Panc1 (cell line): ENCODE measurements at regions not wholly inside any gene's neighbourhood (a gene's known extent, or its start where the extent isn't known, plus 50 kb on each side); places are given as distances from the start of the nearest gene placed in this dataset.

Experiments
- SIN3A ChIP-seq: IDR thresholded peaks from 2 replicates; pipeline ENCODE4 v1.6.1; 2012; ENCODE audit warnings: low read depth, mild to moderate bottlenecking, low read length, moderate library complexity, borderline replicate concordance; ENCODE audit not compliant: insufficient read depth
- TF ChIP-seq, protein P1 (sequence below): fragments of 450-650 bp; IDR thresholded peaks from 2 replicates; pipeline ENCODE4 v1.5.1; 2017; ENCODE audit warnings: mild to moderate bottlenecking
- TF ChIP-seq, protein P2 (sequence below), 2 experiments: IDR thresholded peaks; 2 replicates each; pipeline ENCODE4 v1.6.1; 2011 to 2012; ENCODE audit warnings: low read depth in 2 of 2, control low read depth in 1 of 2, low read length in 1 of 2, mild to moderate bottlenecking in 1 of 2, moderate library complexity in 1 of 2; ENCODE audit not compliant: insufficient read depth in 1 of 2

DNA sequence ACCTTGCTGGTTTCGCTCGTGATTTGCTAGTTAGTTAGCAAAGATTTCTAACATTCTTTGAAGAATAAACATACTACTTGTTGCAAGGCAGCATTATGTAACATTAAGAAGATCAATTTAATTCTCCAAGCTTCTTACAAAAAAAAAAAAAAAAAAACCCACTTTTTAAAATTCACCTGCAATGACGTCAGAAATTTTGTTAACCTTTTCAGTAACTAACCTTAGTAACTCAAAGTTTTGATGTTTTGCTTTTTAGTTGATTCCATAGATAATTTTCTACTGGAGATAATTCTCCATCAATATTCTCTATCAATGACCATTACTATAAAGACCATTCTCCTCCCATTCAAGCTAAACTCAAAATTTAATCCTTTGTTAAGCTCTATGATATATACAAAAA is 491.8 kb upstream of the TBL1XR1 start:
- TF ChIP-seq, protein P1, sequence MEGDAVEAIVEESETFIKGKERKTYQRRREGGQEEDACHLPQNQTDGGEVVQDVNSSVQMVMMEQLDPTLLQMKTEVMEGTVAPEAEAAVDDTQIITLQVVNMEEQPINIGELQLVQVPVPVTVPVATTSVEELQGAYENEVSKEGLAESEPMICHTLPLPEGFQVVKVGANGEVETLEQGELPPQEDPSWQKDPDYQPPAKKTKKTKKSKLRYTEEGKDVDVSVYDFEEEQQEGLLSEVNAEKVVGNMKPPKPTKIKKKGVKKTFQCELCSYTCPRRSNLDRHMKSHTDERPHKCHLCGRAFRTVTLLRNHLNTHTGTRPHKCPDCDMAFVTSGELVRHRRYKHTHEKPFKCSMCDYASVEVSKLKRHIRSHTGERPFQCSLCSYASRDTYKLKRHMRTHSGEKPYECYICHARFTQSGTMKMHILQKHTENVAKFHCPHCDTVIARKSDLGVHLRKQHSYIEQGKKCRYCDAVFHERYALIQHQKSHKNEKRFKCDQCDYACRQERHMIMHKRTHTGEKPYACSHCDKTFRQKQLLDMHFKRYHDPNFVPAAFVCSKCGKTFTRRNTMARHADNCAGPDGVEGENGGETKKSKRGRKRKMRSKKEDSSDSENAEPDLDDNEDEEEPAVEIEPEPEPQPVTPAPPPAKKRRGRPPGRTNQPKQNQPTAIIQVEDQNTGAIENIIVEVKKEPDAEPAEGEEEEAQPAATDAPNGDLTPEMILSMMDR = no peak
- no peak for TF ChIP-seq SIN3A
- TF ChIP-seq, protein P2, sequence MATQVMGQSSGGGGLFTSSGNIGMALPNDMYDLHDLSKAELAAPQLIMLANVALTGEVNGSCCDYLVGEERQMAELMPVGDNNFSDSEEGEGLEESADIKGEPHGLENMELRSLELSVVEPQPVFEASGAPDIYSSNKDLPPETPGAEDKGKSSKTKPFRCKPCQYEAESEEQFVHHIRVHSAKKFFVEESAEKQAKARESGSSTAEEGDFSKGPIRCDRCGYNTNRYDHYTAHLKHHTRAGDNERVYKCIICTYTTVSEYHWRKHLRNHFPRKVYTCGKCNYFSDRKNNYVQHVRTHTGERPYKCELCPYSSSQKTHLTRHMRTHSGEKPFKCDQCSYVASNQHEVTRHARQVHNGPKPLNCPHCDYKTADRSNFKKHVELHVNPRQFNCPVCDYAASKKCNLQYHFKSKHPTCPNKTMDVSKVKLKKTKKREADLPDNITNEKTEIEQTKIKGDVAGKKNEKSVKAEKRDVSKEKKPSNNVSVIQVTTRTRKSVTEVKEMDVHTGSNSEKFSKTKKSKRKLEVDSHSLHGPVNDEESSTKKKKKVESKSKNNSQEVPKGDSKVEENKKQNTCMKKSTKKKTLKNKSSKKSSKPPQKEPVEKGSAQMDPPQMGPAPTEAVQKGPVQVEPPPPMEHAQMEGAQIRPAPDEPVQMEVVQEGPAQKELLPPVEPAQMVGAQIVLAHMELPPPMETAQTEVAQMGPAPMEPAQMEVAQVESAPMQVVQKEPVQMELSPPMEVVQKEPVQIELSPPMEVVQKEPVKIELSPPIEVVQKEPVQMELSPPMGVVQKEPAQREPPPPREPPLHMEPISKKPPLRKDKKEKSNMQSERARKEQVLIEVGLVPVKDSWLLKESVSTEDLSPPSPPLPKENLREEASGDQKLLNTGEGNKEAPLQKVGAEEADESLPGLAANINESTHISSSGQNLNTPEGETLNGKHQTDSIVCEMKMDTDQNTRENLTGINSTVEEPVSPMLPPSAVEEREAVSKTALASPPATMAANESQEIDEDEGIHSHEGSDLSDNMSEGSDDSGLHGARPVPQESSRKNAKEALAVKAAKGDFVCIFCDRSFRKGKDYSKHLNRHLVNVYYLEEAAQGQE (IDR thresholded peaks at IDR 0.05; ENCODE audit: insufficient read depth in 1 of 2, low read depth in 2 of 2, low read length in 1 of 2) = no peak
